TTC549 (cell line): ENCODE measurements at regions not wholly inside any gene's neighbourhood (a gene's known extent, or its start where the extent isn't known, plus 50 kb on each side); places are given as distances from the start of the nearest gene placed in this dataset.
"Not testable (repeated sequence)": the region's sequence is repeated elsewhere in the genome, so short reads cannot be mapped to it uniquely, and the experiment has no call there.

Source experiments
- FAIRE-seq: peaks from 2 replicates; lab custom pipeline; 2012; peaks lifted over from hg19 to GRCh38; lab: Jason Lieb, UNC

DNA sequence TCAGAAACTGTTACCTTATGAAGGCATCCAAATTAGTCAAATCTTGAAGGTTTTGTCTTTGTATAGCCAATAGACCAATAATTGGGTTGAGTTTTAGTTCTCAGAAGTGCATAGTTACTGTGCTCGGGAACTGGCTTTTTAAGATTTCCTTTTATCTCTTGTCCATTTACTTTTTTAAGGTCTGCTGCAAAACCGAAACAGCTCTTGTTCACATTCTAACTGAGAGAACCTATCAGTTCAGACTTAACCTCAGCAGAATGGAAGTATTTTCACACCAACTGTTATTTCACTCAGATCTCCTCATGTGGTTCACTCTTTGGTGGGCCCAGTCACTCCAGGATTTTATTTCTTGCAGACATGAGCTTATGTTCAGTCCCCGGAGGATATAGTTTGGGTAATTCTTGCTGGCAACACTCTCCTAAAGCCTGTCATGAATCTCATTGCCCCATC, 55.5 kb downstream of the TPBG start:
- no peak for FAIRE-seq

GRCh38 chr6:82419859-82420258, 56.2 kb downstream of the TPBG start:
- no peak for FAIRE-seq

DNA sequence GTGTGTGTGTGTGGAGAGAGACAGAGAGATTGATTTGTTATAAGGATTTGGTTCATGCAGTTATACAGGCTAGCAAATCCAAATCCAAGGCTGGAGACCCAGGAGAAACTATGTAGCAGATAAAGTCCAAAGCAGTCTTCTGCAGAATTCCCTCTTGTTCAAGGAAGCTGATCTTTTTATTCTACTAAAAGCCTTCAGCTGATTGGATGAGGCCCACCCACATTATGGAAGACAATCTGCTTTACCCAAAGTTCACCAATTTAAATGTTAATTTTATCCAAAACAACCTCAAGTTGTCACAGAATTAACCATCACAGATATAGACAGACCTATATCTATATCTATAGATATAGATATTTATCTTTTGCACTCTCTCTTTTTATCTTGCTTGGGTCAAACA, 67.0 kb downstream of the TPBG start:
- FAIRE-seq: no peak

DNA sequence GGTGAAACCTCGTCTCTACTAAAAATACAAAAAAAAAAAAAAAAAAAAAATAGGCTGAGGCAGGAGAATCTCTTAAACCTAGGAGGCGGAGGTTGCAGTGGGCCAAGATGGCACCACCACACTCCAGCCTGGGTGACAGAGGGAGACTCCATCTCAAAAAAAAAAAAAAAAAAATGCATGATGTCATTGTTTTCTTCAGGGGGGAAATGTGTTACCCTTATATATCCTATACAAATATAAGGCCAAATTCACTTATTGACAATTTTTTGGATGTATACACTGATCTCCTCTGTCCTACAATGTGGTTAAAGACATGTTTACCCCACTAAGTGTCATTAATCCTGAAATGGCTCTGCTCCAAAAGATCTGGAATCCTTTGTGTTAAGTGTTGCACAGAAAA, 73.1 kb downstream of the TPBG start:
- no peak for FAIRE-seq

- no peak for FAIRE-seq
These were observed 74.1 kb downstream of the TPBG start for GRCh38 chr6:82437701-82438100.

DNA sequence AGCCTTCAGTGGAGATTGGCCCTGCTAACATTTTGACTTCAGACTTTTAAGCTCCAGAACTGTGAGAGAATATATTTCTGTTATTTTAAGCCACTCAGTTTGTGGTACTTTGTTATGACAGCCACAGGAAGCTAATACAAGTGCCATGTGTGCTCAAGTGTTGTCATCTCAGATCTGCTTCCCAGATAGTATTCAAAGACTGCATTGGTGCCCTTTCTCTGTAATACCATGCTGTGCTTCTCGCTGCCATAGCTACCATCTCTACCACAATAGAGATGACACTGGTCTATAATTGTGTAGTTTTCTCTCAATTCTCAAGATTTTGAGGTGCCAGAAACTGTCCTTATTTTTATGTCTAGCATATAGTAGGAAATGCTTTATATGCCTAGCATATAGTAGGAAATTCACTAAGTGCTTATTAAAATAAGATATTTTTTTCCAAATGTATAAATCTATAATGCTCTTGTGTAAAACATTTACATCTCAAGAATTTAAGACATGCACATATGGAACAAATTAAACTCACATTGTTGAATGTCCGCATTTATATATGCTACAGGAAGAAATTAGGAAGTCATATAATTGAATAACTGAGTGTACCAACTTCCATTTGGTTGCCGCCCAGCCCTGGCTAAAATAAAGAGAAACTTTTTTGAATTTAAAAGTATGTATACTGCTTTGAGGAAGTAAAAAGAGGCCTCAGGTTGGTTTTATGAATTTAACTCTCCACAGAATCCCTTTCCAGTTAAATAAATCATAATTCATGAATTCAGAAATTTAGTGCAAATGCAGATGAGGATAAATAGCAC, 77.6 kb downstream of the TPBG start:
- FAIRE-seq: no peak

- no peak for FAIRE-seq
These were observed 78.6 kb downstream of the TPBG start for GRCh38 chr6:82442061-82442719.

GRCh38 chr6:82458147-82458546, 94.5 kb downstream of the TPBG start:
- FAIRE-seq: no peak

DNA sequence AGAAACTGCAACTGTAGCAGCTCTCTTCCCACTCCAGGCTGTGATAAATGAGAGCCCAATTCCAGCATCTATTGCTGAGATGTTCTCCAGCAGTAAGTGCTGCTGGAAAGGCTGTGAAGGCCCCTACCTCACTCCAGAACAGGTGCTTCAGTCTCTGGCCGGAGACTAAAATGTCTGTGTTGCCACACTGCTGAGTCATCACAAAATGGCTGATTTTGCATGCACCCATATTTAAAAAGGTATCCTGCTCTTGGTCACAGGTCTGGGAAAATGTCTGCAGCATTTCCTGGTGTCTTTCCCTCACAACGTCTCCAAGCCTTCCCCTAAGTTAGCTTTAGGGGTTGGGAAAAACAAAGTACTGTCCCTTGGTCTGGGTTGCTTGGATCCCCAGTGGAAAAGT, 95.1 kb downstream of the TPBG start:
- FAIRE-seq: no peak

- FAIRE-seq: no peak
These were observed 97.9 kb downstream of the TPBG start for GRCh38 chr6:82461536-82461935.

GRCh38 chr6:82467338-82467737, 103.7 kb downstream of the TPBG start:
- no peak for FAIRE-seq

DNA sequence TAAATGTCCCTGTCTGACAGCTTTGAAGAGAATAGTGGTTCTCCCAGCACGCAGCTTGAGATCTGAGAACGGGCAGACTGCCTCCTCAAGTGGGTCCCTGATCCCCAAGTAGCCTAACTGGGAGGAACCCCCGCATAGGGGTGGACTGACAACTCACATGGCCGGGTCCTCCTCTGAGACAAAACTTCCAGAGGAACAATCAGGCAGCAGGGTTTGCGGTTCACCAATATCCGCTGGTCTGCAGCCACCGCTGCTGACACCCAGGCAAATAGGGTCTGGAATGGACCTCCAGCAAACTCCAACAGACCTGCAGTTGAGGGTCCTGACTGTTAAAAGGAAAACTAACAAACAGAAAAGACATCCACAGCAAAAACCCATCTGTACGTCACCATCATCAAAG, 106.5 kb downstream of the TPBG start:
- FAIRE-seq: not testable (repeated sequence)

GRCh38 chr6:82475106-82475505, 111.5 kb downstream of the TPBG start:
- FAIRE-seq: not testable (repeated sequence)

- no peak for FAIRE-seq
These were observed 120.4 kb downstream of the TPBG start for GRCh38 chr6:82484001-82484400.

GRCh38 chr6:82484737-82485626, 121.4 kb downstream of the TPBG start:
- no peak for FAIRE-seq

- no peak for FAIRE-seq
These were observed 124.3 kb downstream of the TPBG start for GRCh38 chr6:82487895-82488294.

DNA sequence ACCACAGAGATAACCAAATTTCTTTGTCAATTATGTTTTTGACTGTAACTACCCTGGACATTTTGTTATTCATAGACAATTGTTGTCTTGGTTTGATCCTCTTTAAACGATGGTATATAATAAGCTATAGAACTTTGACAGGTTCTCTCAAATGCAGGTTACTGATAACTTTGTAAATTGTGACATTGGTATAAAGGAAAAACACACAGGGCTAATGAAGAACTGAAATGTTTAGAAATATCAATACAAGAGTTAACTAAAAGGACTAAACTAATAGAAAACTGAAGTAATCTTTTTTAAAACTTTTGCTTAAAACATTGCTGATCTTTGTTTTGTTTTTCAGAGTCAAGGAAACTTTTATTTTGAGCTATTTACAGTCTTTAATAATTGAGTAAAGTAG, 124.8 kb downstream of the TPBG start:
- no peak for FAIRE-seq

DNA sequence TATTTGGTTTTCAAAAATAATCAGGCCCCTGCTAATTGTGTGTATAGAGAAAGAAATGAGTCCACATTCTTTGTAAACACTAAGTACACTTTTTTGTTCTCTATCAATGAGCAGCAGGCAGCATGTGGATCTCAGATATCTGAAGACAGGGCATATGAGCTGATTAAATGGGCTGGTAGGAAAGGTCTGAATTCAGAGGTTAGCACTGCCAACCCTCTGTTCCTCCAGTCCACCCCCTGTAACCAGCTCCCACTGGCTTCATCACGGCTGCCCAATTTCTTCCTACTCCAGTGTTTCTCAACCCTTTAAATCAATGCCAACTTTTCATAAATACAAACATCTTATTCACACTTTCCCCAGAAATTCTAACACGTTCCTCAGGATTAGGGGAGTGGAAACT, 128.5 kb downstream of the TPBG start:
- FAIRE-seq: no peak

GRCh38 chr6:82493467-82493866, 129.8 kb downstream of the TPBG start:
- no peak for FAIRE-seq

GRCh38 chr6:82494367-82494766, 130.8 kb downstream of the TPBG start:
- no peak for FAIRE-seq

- not testable (repeated sequence) for FAIRE-seq
These were observed 138.3 kb downstream of the TPBG start for GRCh38 chr6:82501901-82502300.

DNA sequence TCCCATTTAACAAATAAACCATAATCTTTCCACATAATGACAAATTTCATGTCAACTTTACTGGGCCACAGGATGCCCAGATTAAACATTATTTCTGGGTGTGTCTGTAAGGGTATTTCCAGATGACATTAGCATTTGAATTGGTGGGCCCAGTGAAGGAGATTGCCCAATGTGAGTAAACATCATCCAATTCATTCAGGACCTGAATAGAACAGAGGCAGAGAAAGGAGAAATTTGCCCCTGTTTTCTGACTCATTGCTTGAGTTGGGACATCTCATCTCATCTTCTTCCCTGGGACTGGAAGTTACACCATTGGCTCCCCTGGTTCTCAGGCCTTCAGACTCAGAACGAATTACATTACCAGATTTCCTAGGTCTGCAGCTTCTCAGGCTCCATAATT, 142.9 kb downstream of the TPBG start:
- no peak for FAIRE-seq

- FAIRE-seq: no peak
These were observed 143.5 kb downstream of the TPBG start for GRCh38 chr6:82507112-82507511.
